ENCODE measurements at regions not wholly inside any gene's neighbourhood (a gene's known extent, or its start where the extent isn't known, plus 50 kb on each side); places are given as distances from the start of the nearest gene placed in this dataset.

- no peak for DNase-seq (ENCODE audit: low read depth in 4 of 4, low spot score in 2 of 4)
These were observed 141.2 kb upstream of the LINGO1 start for GRCh38 chr15:77773903-77774302.

DNA sequence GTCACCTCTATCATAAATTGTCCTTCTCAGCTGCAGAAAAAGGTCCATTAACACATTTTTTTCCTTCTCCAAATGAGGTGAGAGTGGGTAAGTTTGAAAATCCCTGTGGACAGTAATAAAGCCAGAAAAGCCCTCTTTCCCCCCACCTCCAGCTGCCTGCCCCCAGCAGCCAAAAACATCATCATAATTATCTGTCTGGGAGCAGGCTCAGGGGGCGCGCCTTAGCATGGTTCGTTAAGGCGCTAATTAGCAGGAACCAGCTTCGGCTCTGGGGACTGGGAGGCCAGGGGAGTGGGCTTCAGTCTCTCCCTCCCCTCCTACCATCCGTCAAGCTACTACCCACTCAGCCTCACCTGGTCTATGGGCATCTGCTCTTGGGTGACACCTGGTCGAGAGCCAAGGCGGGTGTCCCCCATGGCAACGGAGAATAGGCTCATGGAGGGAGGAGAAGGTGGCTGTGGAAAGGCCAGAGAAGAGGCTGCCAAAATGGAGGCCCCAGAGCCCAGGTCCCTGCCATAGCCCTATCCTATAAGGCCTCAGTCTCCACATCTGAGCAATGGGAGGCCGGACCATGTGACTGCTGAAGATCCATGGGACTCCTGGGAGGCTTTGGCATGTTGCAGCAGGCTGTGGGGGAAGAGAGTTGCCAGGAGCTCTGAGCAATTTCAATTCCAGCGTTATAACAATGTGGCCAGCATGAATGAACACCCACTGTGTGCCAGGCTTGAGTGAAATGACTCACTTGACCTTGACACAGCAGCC lies 140.1 kb upstream of the LINGO1 start:
- DNase-seq (ENCODE audit: low read depth in 4 of 4, low spot score in 2 of 4) = no peak

GRCh38 chr15:77771616-77772015 lies 138.9 kb upstream of the LINGO1 start:
- DNase-seq (ENCODE audit: low read depth in 4 of 4, low spot score in 2 of 4) = no peak

DNA sequence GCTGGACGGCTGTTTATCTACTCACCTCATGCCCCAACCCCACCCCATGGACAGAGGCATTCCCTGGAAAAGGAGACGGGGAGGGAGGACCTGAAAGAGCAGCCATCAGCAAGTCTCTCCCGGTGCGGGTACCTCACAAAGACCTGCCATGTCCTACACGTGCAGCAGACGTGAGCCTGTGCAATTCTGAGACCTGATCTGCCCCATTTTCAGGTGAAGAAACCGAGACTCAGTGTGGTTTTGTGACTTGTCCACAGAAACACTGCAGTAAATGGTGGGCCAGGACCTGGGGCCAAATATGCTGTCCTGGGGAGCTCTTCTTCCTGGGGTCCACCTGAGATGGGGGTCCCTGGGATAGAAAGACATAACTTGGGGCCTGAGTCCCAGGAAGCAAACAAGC lies 137.0 kb upstream of the LINGO1 start:
- DNase-seq (ENCODE audit: low read depth in 4 of 4, low spot score in 2 of 4) = no peak

GRCh38 chr15:77768521-77769078 lies 135.9 kb upstream of the LINGO1 start:
- DNase-seq (ENCODE audit: low read depth in 4 of 4, low spot score in 2 of 4) = no peak

GRCh38 chr15:77768107-77768506 lies 135.4 kb upstream of the LINGO1 start:
- no peak for DNase-seq (ENCODE audit: low read depth in 4 of 4, low spot score in 2 of 4)

DNA sequence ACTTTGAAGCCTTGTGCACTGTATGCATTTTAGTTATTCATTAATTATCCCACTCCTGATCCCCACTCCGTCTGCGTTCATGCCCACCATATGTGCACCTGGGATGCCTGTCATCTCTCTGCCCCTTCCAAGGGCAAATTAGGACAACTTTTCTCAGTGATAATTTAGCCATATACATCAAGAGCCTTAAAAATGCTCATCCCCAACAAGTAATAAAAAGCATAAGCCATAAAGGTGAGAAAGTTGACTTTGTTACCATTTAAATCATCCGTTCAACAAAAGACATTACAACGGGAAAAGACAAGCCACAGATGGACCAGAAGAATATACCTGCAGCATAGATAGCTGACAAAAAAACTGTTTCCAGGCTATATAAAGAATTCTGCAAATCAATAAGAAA lies 131.4 kb upstream of the LINGO1 start:
- no peak for DNase-seq (ENCODE audit: low read depth in 4 of 4, low spot score in 2 of 4)

DNA sequence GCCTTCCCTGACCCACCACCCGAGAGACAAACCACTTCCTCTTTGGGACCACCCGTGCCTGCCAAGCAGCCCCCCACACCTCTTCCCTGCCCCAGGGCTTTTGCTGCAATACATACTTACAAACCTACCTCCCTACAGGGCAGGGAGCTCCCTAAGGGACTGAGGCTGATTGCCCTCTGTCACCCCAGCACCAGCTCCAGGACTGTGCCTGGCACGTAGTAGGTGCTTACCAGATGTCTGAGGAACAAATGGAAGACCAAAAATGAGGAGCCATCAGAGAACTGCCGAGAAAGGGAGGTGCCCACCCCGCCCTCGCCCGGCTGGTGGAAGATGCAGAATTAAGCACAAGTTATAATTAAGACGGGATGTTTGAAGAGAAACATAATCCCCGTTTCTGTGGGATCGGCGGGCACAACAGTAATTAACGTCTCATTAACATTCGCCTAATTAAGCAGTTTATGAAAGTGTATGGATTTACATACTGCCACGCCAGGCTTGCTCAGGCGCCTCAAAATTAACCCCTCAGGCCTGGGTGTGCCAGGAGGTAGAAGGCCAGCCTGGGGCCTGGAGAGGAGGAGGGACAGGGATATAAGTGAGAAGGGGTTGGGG lies 130.1 kb upstream of the LINGO1 start:
- no peak for DNase-seq (ENCODE audit: low read depth in 4 of 4, low spot score in 2 of 4)

GRCh38 chr15:77759896-77760592 lies 127.3 kb upstream of the LINGO1 start:
- DNase-seq (ENCODE audit: low read depth in 4 of 4, low spot score in 2 of 4) = no peak

DNA sequence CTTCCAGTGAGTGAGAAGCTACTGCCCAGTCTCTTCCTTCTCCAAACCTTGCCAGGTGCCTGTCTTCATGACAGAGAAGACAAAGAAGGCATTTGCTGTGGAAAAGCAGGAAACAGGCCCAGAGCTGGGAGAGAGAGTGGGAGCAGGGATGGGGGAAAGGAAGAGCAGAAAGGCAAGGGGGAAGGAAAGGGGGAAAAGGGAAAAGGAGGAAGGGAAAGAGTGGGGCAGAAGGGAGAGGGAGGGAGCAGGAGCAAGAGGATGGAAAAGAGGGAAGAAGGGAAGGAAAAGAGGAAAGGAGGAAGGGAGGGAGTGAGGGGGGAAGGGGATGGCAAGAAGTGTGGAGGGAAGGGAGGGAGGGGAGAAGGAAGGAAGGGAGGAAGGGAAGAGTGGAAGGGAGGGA lies 121.2 kb upstream of the LINGO1 start:
- DNase-seq (ENCODE audit: low read depth in 4 of 4, low spot score in 2 of 4) = no peak

GRCh38 chr15:77753281-77753873 lies 120.7 kb upstream of the LINGO1 start:
- DNase-seq (ENCODE audit: low read depth in 4 of 4, low spot score in 2 of 4) = peak; percentile 13 to 49 (median 29)

GRCh38 chr15:77749998-77750540 lies 117.4 kb upstream of the LINGO1 start:
- DNase-seq (ENCODE audit: low read depth in 4 of 4, low spot score in 2 of 4) = no peak

DNA sequence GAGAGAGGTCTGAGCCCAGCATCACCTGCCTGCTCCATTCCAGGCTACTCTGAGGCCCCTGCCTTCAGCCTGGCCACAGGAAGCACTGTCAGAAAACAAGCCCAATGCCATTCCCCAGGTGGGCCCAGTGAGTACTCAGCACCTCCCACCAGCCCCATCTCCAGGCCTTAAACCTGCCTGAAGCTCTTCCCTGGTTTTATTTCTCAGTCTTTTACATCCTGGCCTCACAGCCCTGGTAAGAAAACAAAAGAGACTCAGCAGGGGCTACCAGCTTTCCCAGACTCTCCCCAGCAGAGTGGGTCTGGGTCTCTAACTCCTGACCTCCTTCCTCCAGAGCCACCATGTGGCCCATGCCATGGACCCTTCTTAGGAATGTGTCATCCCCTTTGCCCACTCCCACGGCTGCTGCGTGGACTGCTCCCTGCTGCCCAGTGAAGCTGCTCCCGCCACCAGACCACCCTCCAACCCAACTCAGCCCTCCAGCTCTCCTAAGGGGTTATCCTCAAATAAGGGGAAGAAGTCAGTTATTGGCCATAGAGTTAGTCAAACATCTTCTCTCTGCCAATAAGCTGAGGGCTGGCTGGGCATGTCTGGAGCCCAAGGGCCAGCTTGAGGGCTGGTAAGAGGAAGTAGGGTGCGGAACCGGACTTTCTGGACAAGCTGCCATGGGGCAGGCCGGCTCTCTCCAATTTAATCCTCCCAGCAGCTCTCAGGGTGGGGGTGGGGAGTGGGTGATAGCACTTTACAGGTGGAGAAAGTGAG lies 116.7 kb upstream of the LINGO1 start:
- DNase-seq (ENCODE audit: low read depth in 4 of 4, low spot score in 2 of 4) = no peak

GRCh38 chr15:77748078-77749064 lies 115.7 kb upstream of the LINGO1 start:
- no peak for DNase-seq (ENCODE audit: low read depth in 4 of 4, low spot score in 2 of 4)

GRCh38 chr15:77747175-77748077 lies 114.7 kb upstream of the LINGO1 start:
- no peak for DNase-seq (ENCODE audit: low read depth in 4 of 4, low spot score in 2 of 4)

- DNase-seq (ENCODE audit: low read depth in 4 of 4, low spot score in 2 of 4) = no peak
These were observed 113.8 kb upstream of the LINGO1 start for GRCh38 chr15:77746254-77747174.

DNA sequence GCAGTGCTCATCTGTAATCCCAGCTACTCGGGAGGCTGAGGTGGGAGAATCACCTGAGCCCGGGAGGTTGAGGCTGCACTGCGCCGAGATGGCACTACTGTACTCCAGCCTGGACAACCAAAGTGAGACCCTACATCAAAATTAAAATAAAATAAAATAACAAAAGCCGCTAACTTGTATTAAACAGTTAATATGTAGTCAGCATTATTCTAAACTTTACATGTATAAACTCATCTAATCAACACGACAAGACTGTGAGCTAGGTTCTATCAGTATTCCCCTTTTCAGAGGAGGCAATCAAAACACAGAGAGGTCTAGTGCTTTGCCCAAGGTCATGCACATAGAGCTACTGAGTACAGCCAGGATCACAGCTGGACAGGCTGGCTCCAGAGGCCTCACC lies 111.7 kb upstream of the LINGO1 start:
- DNase-seq (ENCODE audit: low read depth in 4 of 4, low spot score in 2 of 4) = no peak
